Kidney (tissue), 13 donors: ENCODE measurements at regions not wholly inside any gene's neighbourhood (a gene's known extent, or its start where the extent isn't known, plus 50 kb on each side); places are given as distances from the start of the nearest gene placed in this dataset.

Source experiments
- DNase-seq, 5 donors: peaks; one replicate each; pipeline ENCODE4 v3.0.0-alpha.2; 2013 to 2020
- FAIRE-seq: peaks from 2 replicates; lab custom pipeline; 2012; peaks lifted over from hg19 to GRCh38; lab: Jason Lieb, UNC
- H3K27ac ChIP-seq, 2 donors: one replicate each; pipeline ENCODE4 v1.7.0; 2013; ENCODE audit warnings: low read depth in 2 of 2, low read length in 2 of 2, inconsistent platforms in 1 of 2
- H3K27me3 ChIP-seq: one replicate; pipeline ENCODE4 v1.7.1; 2013; ENCODE audit warnings: low read length, inconsistent platforms; ENCODE audit not compliant: control insufficient read depth, insufficient read depth
- H3K36me3 ChIP-seq, 3 donors: one replicate each; pipeline versions ENCODE4 v1.7.0 to v1.7.1; 2013; ENCODE audit warnings: low read length in 3 of 3, control low read depth in 1 of 3, inconsistent platforms in 1 of 3; ENCODE audit not compliant: insufficient read depth in 3 of 3, control insufficient read depth in 2 of 3
- H3K4me1 ChIP-seq, 3 donors: one replicate each; pipeline versions ENCODE4 v1.7.0 to v1.7.1; 2013; ENCODE audit warnings: low read length in 3 of 3, inconsistent platforms in 1 of 3, low read depth in 1 of 3; ENCODE audit not compliant: control insufficient read depth in 2 of 3, insufficient read depth in 2 of 3
- H3K4me3 ChIP-seq, 3 donors: one replicate each; pipeline versions ENCODE4 v1.7.0 to v1.8.1; 2013; ENCODE audit warnings: low read length in 3 of 3, control low read depth in 1 of 3, inconsistent platforms in 1 of 3
- H3K9ac ChIP-seq, 3 donors: one replicate each; pipeline versions ENCODE4 v1.7.0 to v1.7.1; 2013; ENCODE audit warnings: low read length in 3 of 3, control low read depth in 1 of 3, inconsistent platforms in 1 of 3
- H3K9me3 ChIP-seq, 3 donors: one replicate each; pipeline versions ENCODE4 v1.7.0 to v1.7.1; 2013; ENCODE audit warnings: low read length in 3 of 3, control low read depth in 1 of 3, inconsistent platforms in 1 of 3; ENCODE audit not compliant: control insufficient read depth in 2 of 3, insufficient read depth in 1 of 3
- CTCF ChIP-seq: IDR thresholded peaks from 3 replicates; pipeline ENCODE4 v1.5.1; 2012; ENCODE audit warnings: mild to moderate bottlenecking, moderate library complexity, borderline replicate concordance; ENCODE audit not compliant: insufficient read depth; ENCODE audit errors: extremely low read depth
- intact Hi-C: fragments of 100-400 bp; cut with DNase I; formaldehyde crosslinking; loops from one replicate; pipeline ENCODE4 v1.11.1; 2022
- donor health status: control.
- donor health status: control.
- donor health status: control.
- donor health status: control.
- donor health status: control.
- donor health status: DM: yes; HTN: yes; CAD: no.
- donor health status: Normal renal cell carcinoma (clear cell type).

- Histone ChIP-seq H3K9me3 (peaks cover 0 to 6% (median 0%) of the 10 kb centered on the region in 3 donors), H3K27ac (no peak overlapping the region), H3K4me3 (no peak overlapping the region), H3K36me3 (no peaks in the 10 kb centered on the region), H3K4me1 (no peaks in the 10 kb centered on the region), H3K27me3 (no peaks in the 10 kb centered on the region), H3K9ac (no peak overlapping the region)
- no peak for TF ChIP-seq CTCF
- intact Hi-C loops = no loop called here
- no peak for FAIRE-seq
- peak in 1 of 5 donors; percentile 69 for DNase-seq
Measured at GRCh38 chr22:49687786-49688515, 139.7 kb downstream of the BRD1 start.

- H3K4me3 ChIP-seq = no peak overlapping the region
- H3K27ac ChIP-seq = no peak overlapping the region
- H3K27me3 ChIP-seq = no peaks in the 10 kb centered on the region
- intact Hi-C loops = no loop called here
- no peak for TF ChIP-seq CTCF
- H3K36me3 ChIP-seq = no peaks in the 10 kb centered on the region
- H3K4me1 ChIP-seq = no peaks in the 10 kb centered on the region
- no peak for FAIRE-seq
- peaks cover 0 to 6% (median 0%) of the 10 kb centered on the region in 3 donors for H3K9me3 ChIP-seq
- DNase-seq = peak in 1 of 5 donors; percentile 56
- H3K9ac ChIP-seq = no peak overlapping the region
Measured at GRCh38 chr22:49687333-49687732, 140.3 kb downstream of the BRD1 start.

GRCh38 chr22:49686495-49687219 is 141.0 kb downstream of the BRD1 start:
- Histone ChIP-seq H3K4me3 (no peak overlapping the region), H3K27me3 (no peaks in the 10 kb centered on the region), H3K36me3 (no peaks in the 10 kb centered on the region), H3K27ac (no peak overlapping the region), H3K9me3 (peaks cover 0 to 4% (median 0%) of the 10 kb centered on the region in 3 donors), H3K4me1 (no peaks in the 10 kb centered on the region), H3K9ac (no peak overlapping the region)
- FAIRE-seq = no peak
- peak in 1 of 5 donors; percentile 61 for DNase-seq
- no peak for TF ChIP-seq CTCF
- intact Hi-C loops = no loop called here
